GM19395 (cell line): ENCODE measurements at regions not wholly inside any gene's neighbourhood (a gene's known extent, or its start where the extent isn't known, plus 50 kb on each side); places are given as distances from the start of the nearest gene placed in this dataset.
"Not testable (repeated sequence)": the region's sequence is repeated elsewhere in the genome, so short reads cannot be mapped to it uniquely, and the experiment has no call there.

ENCODE experiments used
- ATAC-seq: cut with Tn5 transposase; IDR thresholded peaks from one replicate; pipeline ENCODE4 v1.9.1; 2021; ENCODE audit warnings: mild to moderate bottlenecking, moderate library complexity; ENCODE audit not compliant: unreplicated experiment

GRCh38 chr4:85153221-85153620 is 186.7 kb upstream of the WDFY3 start:
- ATAC-seq, result no peak

- ATAC-seq, result no peak
Observed at GRCh38 chr4:85154591-85154990, 188.1 kb upstream of the WDFY3 start.

- ATAC-seq, result no peak
Observed at GRCh38 chr4:85165808-85166207, 199.3 kb upstream of the WDFY3 start.

GRCh38 chr4:85166318-85166717 is 199.8 kb upstream of the WDFY3 start:
- no peak for ATAC-seq

GRCh38 chr4:85168234-85168834 is 201.8 kb upstream of the WDFY3 start:
- ATAC-seq, result no peak

GRCh38 chr4:85170241-85170640 is 203.8 kb upstream of the WDFY3 start:
- no peak for ATAC-seq

- no peak for ATAC-seq
Observed at GRCh38 chr4:85175190-85175589, 208.7 kb upstream of the WDFY3 start.

GRCh38 chr4:85177092-85177491 is 210.6 kb upstream of the WDFY3 start:
- ATAC-seq, result no peak

- no peak for ATAC-seq
Observed at GRCh38 chr4:85177679-85178078, 211.2 kb upstream of the WDFY3 start.

GRCh38 chr4:85180533-85180932 is 214.0 kb upstream of the WDFY3 start:
- ATAC-seq, result no peak

- no peak for ATAC-seq
Observed at GRCh38 chr4:85187106-85187505, 220.6 kb upstream of the WDFY3 start.

- not testable (repeated sequence) for ATAC-seq
Observed at GRCh38 chr4:85196015-85196414, 229.5 kb upstream of the WDFY3 start.

GRCh38 chr4:85200106-85200505 is 233.6 kb upstream of the WDFY3 start:
- ATAC-seq, result no peak

GRCh38 chr4:85209161-85209560 is 242.7 kb upstream of the WDFY3 start:
- no peak for ATAC-seq

- ATAC-seq, result no peak
Observed at GRCh38 chr4:85210353-85210752, 243.9 kb upstream of the WDFY3 start.

GRCh38 chr4:85216571-85216970 is 250.1 kb upstream of the WDFY3 start:
- not testable (repeated sequence) for ATAC-seq

GRCh38 chr4:85218756-85219155 is 252.3 kb upstream of the WDFY3 start:
- no peak for ATAC-seq

- ATAC-seq, result no peak
Observed at GRCh38 chr4:85221606-85222005, 253.3 kb upstream of the ARHGAP24 start.

GRCh38 chr4:85222561-85222960 is 252.4 kb upstream of the ARHGAP24 start:
- no peak for ATAC-seq

GRCh38 chr4:85228264-85228663 is 246.7 kb upstream of the ARHGAP24 start:
- ATAC-seq, result no peak

- no peak for ATAC-seq
Observed at GRCh38 chr4:85233516-85233915, 241.4 kb upstream of the ARHGAP24 start.

GRCh38 chr4:85243857-85244256 is 231.1 kb upstream of the ARHGAP24 start:
- no peak for ATAC-seq

GRCh38 chr4:85244638-85245037 is 230.3 kb upstream of the ARHGAP24 start:
- no peak for ATAC-seq
